OCI-LY7 (cell line): ENCODE measurements at regions not wholly inside any gene's neighbourhood (a gene's known extent, or its start where the extent isn't known, plus 50 kb on each side); places are given as distances from the start of the nearest gene placed in this dataset.
"Not testable (repeated sequence)": the region's sequence is repeated elsewhere in the genome, so short reads cannot be mapped to it uniquely, and the experiment has no call there.

Experiments used
- EZH2phosphoT487 ChIP-seq: fragments of 200-600 bp; sonication (generic); IDR thresholded peaks from 2 replicates; pipeline ENCODE4 v1.6.1; 2018; ENCODE audit warnings: low read depth, borderline replicate concordance, mild to moderate bottlenecking, mixed run types, antibody characterized with exemption, low read length, moderate library complexity, mixed read lengths
- TF ChIP-seq, protein P1 (sequence below): fragments of 200-600 bp; sonication (generic); conservative IDR thresholded peaks from 2 replicates; pipeline ENCODE4 v1.5.1; 2014; ENCODE audit warnings: mild to moderate bottlenecking, antibody characterized with exemption, low read length, moderate library complexity, mixed read lengths

DNA sequence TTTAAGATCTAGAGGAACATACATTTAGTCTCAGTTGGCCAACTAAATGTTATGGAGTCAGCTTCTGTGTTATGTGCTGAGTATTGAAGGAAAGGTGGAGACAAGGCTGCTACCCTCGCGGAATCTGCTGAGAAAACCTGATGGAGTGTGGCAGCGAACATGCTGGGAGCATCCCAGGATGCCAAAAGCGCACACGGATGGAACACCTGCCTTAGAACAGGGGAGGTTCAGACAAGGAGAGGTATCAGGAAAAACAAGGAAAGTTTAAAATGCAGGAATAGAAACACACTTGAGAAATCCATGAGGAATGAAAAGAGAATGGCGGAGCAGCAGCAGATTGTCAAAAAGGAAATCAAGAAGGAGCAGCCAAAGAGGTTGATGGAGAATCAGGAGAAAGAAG lies 1389.5 kb upstream of the DEFB115 start:
- TF ChIP-seq, protein P1, sequence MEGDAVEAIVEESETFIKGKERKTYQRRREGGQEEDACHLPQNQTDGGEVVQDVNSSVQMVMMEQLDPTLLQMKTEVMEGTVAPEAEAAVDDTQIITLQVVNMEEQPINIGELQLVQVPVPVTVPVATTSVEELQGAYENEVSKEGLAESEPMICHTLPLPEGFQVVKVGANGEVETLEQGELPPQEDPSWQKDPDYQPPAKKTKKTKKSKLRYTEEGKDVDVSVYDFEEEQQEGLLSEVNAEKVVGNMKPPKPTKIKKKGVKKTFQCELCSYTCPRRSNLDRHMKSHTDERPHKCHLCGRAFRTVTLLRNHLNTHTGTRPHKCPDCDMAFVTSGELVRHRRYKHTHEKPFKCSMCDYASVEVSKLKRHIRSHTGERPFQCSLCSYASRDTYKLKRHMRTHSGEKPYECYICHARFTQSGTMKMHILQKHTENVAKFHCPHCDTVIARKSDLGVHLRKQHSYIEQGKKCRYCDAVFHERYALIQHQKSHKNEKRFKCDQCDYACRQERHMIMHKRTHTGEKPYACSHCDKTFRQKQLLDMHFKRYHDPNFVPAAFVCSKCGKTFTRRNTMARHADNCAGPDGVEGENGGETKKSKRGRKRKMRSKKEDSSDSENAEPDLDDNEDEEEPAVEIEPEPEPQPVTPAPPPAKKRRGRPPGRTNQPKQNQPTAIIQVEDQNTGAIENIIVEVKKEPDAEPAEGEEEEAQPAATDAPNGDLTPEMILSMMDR: not testable (repeated sequence)
- TF ChIP-seq EZH2phosphoT487: not testable (repeated sequence)
